ENCODE measurements at regions not wholly inside any gene's neighbourhood (a gene's known extent, or its start where the extent isn't known, plus 50 kb on each side); places are given as distances from the start of the nearest gene placed in this dataset.

- DNase-seq = no peak
Observed at GRCh38 chr1:209048941-209049669, 534.4 kb upstream of the CAMK1G start.

- DNase-seq = no peak
Observed at GRCh38 chr1:209051570-209051969, 531.9 kb upstream of the CAMK1G start.

GRCh38 chr1:209053587-209053986 lies 529.9 kb upstream of the CAMK1G start:
- DNase-seq = no peak

- DNase-seq = no peak
Observed at GRCh38 chr1:209057083-209057482, 526.4 kb upstream of the CAMK1G start.

GRCh38 chr1:209057901-209058300 lies 525.6 kb upstream of the CAMK1G start:
- DNase-seq = no peak

- no peak for DNase-seq
Observed at GRCh38 chr1:209059376-209059775, 524.1 kb upstream of the CAMK1G start.

- DNase-seq = no peak
Observed at GRCh38 chr1:209059981-209060380, 523.5 kb upstream of the CAMK1G start.

- no peak for DNase-seq
Observed at GRCh38 chr1:209062081-209062620, 521.4 kb upstream of the CAMK1G start.

- no peak for DNase-seq
Observed at GRCh38 chr1:209062863-209063262, 520.7 kb upstream of the CAMK1G start.

- DNase-seq = no peak
Observed at GRCh38 chr1:209063767-209064659, 519.5 kb upstream of the CAMK1G start.

GRCh38 chr1:209064850-209065706 lies 518.4 kb upstream of the CAMK1G start:
- DNase-seq = no peak

GRCh38 chr1:209072481-209072880 lies 511.0 kb upstream of the CAMK1G start:
- DNase-seq = no peak

GRCh38 chr1:209073879-209074278 lies 509.6 kb upstream of the CAMK1G start:
- DNase-seq = no peak

GRCh38 chr1:209074575-209075250 lies 508.8 kb upstream of the CAMK1G start:
- DNase-seq = no peak

GRCh38 chr1:209076688-209077087 lies 506.8 kb upstream of the CAMK1G start:
- no peak for DNase-seq

- DNase-seq = no peak
Observed at GRCh38 chr1:209080170-209080781, 503.2 kb upstream of the CAMK1G start.

- DNase-seq = no peak
Observed at GRCh38 chr1:209086486-209087192, 496.9 kb upstream of the CAMK1G start.

- no peak for DNase-seq
Observed at GRCh38 chr1:209094384-209094783, 489.1 kb upstream of the CAMK1G start.

GRCh38 chr1:209095627-209096595 lies 487.6 kb upstream of the CAMK1G start:
- no peak for DNase-seq

GRCh38 chr1:209100460-209100859 lies 483.1 kb upstream of the CAMK1G start:
- no peak for DNase-seq
